HEK293 (cell line): ENCODE measurements at regions not wholly inside any gene's neighbourhood (a gene's known extent, or its start where the extent isn't known, plus 50 kb on each side); places are given as distances from the start of the nearest gene placed in this dataset.

Source experiments
- CTCF ChIP-seq: fragments of 450-650 bp; formaldehyde crosslinking; IDR thresholded peaks from 2 replicates; pipeline ENCODE4 v1.5.1; 2016; ENCODE audit warnings: missing biosample characterization, missing genetic modification characterization
- REPIN1 ChIP-seq: fragments of 450-650 bp; formaldehyde crosslinking; IDR thresholded peaks from 2 replicates; pipeline ENCODE4 v1.5.1; 2017; ENCODE audit warnings: missing biosample characterization, missing genetic modification characterization, low read depth
- TCF7L2 ChIP-seq: IDR thresholded peaks from 2 replicates; pipeline ENCODE4 v1.6.1; 2011; ENCODE audit warnings: low read depth, mild to moderate bottlenecking, inconsistent platforms, low read length, moderate library complexity, borderline replicate concordance
- ZBTB8A ChIP-seq: fragments of 450-650 bp; formaldehyde crosslinking; IDR thresholded peaks from 2 replicates; pipeline ENCODE4 v1.5.1; 2016; ENCODE audit warnings: missing biosample characterization, missing genetic modification characterization
- ZNF274 ChIP-seq, 2 experiments: fragments of 200-500 bp in 1 of 2; fragments of 450-650 bp in 1 of 2; sonication (Bioruptor generic) in 1 of 2; formaldehyde crosslinking in 1 of 2; IDR thresholded peaks; 2 replicates each; pipeline versions ENCODE4 v1.5.1 to v1.6.1; 2014 to 2016; ENCODE audit warnings: borderline replicate concordance in 1 of 2, inconsistent platforms in 1 of 2, low read length in 1 of 2, missing biosample characterization in 1 of 2, missing genetic modification characterization in 1 of 2
- ZNF311 ChIP-seq: fragments of 450-650 bp; formaldehyde crosslinking; IDR thresholded peaks from 2 replicates; pipeline ENCODE4 v1.5.1; 2017; ENCODE audit warnings: missing biosample characterization, missing genetic modification characterization, borderline replicate concordance
- ZNF362 ChIP-seq: fragments of 450-650 bp; formaldehyde crosslinking; IDR thresholded peaks from 2 replicates; pipeline ENCODE4 v1.5.1; 2016; ENCODE audit warnings: missing biosample characterization, missing genetic modification characterization
- ZNF501 ChIP-seq: fragments of 450-650 bp; formaldehyde crosslinking; IDR thresholded peaks from 2 replicates; pipeline ENCODE4 v1.5.1; 2016; ENCODE audit warnings: missing biosample characterization, missing genetic modification characterization

GRCh38 chr3:152964911-152965609 is 130.1 kb downstream of the P2RY1 start:
- TF ChIP-seq CTCF (tag by site-specific recombination) (no peak), REPIN1 (tag by site-specific recombination) (no peak), ZNF311 (tag by site-specific recombination) (no peak), ZNF362 (no peak), TCF7L2 (no peak), ZNF501 (no peak), ZNF274 (IDR thresholded peaks at IDR 0.05; ENCODE audit: low read length) (no peak), ZNF274 (tag by site-specific recombination; IDR thresholded peaks at IDR 0.05; ENCODE audit: borderline replicate concordance) (no peak), ZBTB8A (tag by site-specific recombination) (no peak)
